GM18520 (cell line): ENCODE measurements at regions not wholly inside any gene's neighbourhood (a gene's known extent, or its start where the extent isn't known, plus 50 kb on each side); places are given as distances from the start of the nearest gene placed in this dataset.

Experiments
- ATAC-seq: cut with Tn5 transposase; IDR thresholded peaks from one replicate; pipeline ENCODE4 v1.9.1; 2021; ENCODE audit not compliant: unreplicated experiment

DNA sequence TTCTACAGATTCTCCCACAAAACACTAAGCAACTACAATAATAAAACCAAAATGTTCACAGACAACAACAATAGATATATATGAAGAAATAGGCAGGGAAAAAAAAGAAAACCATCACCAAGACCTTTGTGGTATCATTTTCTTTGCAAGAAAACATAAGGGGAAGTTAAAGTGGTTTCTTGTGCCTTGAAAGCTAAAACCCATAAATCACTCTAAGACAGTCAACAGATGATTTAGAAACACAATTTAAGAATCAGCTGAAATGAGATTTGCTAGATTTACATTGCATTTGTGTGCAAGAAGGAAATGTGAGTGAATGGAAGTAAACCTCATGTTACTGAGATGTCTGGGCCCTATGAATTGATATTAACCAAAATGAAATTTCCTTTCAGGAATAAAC lies 1265.4 kb upstream of the GJE1 start:
- ATAC-seq, result no peak

DNA sequence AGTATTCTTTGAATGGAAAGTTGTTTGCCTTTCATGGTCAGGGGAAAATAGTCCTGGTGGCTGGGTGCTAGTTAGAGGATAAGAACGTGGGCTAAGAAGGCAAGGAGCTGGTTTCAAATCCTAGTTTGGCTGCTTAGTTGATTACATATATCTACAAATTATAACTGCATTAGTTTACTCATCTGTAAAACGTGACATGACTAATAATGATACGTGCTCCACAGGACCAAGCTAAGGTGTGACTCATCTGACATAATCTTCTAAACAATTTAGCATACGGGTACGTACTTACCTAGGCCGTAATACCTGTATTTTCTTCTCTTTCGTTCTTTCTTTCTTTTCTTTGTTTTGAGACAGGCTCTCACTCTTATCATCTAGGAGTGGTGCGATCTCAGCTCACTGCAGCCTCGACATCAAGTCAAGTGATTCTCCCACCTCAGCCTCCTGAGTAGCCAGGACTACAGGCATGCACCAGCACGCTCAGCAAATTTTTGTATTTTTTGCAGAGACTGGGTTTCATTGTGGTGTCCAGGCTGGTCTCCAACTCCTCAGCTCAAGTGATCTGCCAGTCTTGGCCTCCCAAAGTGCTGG lies 1274.2 kb upstream of the GJE1 start:
- no peak for ATAC-seq

DNA sequence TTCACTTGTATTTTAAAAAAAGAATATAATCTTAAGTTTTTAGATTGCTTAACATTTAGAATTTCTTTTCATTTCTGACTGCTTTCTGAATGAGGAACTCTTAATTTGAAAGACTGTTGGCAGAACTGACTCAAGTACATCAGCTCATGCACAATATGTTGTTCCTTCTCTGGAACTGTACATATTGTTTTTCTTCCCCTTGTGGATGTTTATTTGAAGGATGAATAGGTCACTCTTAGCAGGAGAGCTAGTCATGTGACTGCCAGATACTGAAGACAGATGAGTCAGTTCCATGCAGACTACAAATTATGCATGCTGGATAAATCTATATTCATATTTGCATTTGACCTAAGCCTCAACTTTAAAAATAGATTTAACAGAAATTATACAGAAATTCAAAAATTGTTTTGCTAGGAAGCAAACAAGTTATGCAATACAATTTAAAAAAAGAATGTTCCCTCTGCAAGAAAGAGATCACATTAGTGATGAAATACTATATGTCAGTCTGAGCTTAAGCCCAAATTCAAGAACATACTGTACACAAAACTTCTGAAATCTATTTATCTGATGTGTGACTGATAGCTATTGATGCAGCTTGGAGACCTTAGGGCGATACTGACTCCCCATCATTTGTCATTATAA lies 1274.9 kb upstream of the GJE1 start:
- no peak for ATAC-seq

DNA sequence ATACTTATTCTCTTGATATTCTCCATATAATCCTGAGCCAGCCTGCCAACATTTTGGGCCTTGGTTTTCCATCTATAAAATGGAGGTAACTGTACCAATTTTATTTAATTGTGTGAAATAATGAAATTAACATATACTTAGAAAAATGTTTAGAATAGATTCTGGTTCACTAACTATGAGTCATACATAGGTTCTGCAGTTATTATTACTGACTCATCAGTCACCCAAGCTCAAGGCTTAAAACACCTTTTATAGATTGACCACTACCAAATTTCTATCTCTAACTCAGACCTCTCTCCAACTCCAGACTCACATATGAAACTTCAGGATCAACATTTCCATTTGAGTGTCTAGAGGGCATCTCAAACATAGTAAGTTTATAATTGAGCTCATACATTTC lies 1277.2 kb upstream of the GJE1 start:
- no peak for ATAC-seq

DNA sequence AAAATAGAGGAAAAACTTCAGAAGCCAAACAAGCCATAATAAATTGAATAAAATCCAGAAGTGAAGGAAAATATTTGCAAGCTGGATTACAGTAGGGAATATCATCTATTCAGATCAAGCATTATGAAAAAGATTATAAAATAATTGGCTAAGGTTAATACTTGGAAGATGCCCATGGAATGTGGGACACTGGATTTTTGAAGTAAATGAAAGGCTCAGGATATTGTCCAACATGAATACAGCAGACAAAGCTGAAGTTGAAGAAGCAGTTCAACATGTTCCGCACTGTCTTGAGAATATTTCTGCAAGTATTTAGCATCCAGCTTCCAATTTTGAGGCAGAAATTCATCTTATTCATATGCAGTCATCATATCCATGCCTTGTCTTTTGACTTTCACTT lies 1278.4 kb upstream of the GJE1 start:
- ATAC-seq, result no peak

DNA sequence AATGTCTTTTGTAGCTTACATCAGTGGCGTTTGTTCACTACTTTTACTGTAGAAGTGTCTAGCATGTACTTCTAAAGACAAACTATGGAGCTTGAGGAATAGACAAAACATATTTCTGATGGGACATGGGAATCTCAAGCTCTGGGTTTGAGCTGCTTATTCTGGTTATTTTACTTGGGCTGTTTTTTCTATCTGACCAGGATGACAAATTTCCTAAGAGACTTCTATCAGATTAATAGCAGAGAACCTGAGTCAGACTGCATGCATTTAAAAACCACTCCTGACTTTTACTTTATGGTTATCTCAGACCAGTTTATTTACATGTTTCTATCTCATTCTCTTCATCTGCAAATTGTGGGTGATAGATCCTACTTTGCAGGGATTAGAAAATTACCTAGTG lies 1282.3 kb upstream of the GJE1 start:
- no peak for ATAC-seq

DNA sequence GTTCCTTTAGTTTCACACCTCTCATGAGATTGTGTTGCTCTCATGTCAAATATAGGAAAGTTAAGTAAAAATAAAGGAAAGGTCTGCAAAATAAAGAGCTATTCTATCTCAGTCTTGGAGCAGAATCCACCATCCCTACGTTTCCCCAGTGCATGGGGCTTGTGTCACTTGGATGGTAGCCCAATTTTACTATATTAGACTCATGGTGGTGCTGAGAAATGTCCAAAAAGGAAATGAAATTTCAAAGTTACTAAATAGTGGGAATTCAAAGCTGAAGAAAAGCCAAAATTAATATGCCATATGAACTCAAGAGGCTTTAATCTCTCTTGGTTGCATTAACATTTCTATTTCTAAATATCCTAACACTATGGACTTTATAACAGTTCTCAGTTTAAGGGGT lies 1283.3 kb upstream of the GJE1 start:
- ATAC-seq, result no peak

DNA sequence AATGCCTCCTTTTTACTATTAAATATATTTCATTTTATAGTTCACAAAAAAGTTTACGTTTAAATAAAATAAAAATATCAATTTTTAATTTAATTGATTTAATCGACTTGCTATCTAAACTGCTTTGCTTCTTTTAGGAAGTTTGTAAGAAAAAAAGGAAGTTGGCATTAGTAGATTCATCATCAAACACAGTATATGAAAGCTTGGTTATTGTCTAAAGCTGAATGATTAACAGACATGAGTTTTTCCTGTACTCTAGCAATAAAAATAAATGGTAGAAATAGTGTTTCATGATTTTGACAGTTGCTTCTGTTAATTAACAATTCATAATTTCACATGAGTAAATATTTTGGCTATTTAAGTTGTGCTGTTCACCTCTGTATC lies 1285.5 kb upstream of the GJE1 start:
- ATAC-seq, result no peak

DNA sequence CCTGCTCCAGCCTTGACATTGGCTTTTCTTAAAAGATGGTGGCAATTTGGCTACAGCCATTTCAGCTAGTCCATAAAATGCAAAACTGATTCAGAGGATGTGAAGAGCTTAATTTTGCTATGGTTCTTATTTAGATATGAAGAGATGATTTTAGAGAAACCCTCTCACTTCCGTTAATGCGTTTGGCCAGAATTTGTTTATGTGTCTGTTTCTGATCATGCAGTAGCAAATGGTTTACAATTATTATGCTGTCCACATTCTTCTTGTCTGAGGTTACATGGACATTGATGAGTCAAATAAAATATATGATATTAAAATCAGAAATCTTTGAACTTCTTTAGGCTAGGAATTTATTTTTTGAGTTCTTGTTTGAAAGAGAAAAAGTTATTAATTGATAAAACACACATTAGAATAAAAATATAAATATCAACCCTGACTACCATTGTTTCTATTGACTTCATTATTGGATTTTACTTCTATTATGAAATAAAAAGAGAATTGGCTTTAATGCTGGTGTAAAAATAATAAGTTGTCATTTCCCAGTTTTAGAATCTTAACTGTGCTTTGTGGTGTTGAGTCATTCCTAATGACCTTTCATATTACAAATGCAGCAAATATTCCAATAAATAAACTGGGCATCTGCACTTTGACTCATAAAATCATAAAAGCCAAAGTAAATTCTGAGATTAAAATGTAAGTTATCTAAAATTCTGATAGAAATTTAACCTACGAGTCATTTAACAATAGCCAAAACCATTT lies 1286.0 kb upstream of the GJE1 start:
- ATAC-seq, result no peak

DNA sequence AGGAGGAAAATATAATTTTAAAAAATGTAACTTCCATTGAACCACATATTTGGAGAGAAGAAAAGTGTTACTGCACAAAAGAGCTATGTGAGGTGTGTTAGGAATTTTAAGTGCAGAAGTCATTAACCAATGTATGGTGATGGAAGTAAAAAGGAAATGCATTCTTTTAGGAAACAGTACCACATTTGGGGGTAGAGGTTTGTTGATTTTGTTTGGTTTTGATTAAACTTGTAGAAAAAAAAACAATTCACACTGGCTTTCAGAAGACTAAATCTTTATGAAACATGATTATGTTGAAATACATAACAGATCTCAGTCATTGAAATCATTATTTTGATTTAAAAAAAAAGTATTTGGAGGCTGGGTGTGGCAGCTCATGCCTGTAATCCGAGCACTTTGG lies 1287.0 kb upstream of the GJE1 start:
- ATAC-seq, result no peak

DNA sequence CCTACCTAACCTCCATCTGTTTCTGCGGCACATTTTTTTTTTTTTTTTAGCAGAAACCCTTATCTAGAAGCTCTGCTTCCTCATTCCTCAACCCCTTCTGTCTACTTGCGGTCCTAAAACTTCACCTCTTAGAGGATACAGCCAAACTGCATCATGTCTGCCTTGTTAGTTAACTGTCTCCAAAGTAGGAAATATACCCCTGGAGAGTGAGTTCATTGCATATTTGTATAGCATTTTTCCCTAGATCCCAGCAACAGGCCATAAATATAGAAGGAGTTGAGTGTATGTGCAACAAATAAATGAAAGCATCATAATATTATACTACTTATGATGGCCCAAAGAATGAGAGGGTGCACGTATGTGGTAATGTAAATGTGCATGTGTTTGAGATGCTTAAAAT lies 1288.6 kb upstream of the GJE1 start:
- ATAC-seq, result no peak

DNA sequence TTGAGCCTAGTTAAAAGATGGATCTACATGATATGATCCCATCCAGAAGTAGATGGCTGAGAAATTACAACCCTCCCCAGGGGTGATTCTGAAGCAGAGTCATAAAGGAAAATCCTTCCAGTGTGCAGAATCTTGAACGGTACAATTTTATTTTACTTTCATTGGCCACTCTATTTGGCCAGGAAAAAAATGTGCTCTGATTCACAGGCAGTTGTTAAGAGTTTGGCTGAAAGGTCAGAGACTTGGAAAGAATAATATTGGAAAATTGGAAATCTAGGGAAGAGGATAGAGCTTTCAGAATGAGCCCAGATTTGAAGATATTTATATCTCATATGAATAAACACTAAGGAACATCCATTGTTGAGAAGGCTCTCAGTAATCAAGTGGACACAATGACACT lies 1299.3 kb upstream of the GJE1 start:
- no peak for ATAC-seq

DNA sequence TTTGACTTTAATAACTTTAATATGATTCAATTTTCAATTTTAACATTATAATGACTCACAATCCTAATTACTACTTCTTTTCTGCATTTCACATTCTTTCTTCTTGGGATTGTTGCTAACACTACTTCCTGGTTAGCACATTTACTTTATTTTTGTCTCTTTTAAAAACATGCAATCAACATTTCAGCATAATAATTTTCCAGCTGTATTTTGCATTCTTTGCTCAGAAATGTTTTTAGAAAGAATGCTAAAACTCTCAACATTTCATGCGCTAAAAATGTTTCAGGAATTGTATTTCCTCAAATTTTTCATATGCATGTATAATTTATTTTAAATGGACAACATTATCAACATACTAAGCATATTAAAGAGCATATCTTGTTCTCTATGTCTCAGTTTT lies 1302.1 kb upstream of the GJE1 start:
- no peak for ATAC-seq

DNA sequence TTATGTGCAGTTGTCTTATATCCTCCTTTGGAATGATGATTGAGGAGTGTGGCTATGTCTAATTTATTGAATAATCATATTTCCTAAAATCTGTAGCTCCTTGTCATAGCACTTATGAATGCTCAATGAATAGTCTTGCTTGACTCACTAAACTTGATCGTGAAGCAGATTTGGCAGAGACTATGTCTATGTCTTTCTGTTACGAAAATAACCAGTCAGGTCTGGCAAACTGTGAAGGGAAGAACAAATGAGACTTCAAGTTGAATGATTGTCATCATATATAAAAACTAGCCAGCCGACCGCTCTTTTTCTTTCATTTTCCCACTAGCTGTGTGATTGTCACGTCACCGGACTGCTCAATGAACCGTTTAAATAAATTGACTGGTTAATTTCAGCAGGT lies 1303.9 kb upstream of the GJE1 start:
- ATAC-seq, result no peak

DNA sequence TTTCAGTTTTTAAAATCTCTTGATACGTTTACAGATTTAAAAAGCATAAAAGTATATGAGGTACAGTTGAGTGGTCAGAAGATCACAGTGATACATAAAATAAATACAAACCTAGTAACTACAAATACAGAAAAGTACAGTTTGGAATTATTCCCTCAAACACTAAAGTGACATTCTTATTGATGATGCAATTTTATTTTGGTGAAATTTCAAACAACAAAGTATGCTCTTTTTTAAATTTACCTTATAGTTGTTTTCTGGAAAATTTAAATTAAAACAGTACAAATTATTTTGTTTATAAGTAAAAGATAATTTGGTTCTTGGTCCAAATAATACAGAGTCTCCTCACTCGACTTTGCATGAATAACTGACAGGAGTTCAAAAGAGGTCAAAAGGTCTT lies 1305.1 kb upstream of the GJE1 start:
- no peak for ATAC-seq

DNA sequence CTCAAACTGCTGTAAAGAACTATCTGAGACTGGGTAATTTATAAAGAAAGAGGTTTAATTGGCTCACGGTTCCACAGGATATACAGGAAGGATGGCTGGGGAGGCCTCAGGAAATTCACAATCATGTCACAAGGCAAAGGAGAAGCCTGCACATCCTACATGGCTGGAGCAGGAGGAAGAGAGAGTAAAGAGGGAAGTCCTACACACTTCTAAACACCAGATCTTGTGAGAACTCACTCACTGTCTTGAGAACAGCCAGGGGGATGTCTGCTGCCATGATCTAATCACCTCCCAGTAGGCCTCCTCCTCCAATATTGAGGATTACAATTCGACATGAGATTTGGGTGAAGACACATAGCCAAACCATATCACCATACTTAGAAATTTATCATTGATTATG lies 1307.0 kb upstream of the GJE1 start:
- ATAC-seq, result no peak

DNA sequence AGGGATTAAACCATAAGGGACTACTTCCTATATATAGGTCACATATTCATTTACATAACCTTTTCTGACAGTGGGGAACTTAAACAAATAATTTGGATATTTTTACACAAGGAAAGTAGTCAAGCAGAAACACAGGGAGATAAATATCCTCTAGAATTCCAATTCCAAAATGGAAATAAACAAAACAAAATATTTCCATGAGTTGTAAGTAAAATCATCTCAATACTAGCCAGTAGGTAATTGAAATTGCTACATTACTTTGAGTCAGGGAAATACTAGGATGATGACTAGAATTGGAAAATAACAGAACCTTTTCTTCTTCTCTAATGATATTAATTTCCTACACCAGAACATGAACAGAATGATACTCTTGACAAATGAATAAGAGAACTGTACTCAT lies 1308.1 kb upstream of the GJE1 start:
- ATAC-seq, result no peak

DNA sequence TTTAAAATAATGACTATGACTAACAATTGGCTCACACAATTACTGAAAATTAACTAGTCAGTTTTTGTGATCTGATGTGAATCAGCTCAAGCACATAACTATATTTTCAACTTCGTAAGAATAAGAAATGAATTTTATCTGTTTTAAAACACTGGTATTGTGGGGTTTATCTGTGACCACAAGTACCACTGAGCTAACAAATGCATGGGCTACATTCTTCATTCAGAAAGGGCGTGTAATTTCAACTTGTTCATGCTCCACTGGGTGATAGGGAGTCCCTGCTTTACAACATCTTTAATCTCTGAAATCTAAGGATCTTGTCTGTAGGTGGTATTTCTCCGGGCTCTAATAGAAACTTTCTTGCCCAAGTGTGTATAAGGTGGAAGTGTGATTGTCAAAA lies 1311.5 kb upstream of the GJE1 start:
- no peak for ATAC-seq

DNA sequence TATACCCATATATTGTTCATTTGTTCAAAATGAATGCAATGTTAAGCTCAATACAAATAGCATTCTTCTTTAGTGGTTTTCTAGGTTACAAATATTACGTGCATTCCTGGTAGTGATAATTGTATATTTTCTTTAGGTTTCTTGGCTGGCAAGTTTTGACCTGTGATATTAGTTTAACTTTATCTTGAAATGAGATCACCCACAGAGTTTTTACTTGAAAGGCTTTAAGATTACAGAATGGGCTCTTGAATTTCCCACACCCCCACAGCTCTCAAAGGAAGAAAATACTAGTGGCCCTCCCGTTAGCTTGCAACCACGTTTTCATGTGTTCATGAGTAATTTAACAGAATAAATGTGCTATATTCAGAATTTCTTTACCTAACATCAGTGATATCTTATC lies 1315.5 kb upstream of the GJE1 start:
- no peak for ATAC-seq

DNA sequence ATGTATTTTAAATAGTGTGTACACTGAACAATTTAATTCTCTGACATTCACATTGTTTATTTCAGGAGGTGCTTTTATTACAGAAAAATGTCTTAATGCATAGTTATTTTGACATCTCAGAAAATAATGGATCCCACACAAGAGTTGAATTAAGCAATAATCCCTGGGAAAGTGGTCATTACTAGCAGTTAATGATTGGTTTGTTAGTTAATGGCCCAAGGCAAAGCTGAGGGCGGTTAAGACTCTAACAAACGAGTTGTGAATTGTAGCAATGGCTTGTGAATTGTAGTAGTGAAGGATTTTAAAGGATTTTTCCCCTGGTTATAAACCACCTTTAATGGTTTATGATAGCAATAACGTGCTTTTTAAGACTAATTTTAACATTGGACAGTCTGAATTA lies 1316.0 kb upstream of the GJE1 start:
- ATAC-seq, result no peak

DNA sequence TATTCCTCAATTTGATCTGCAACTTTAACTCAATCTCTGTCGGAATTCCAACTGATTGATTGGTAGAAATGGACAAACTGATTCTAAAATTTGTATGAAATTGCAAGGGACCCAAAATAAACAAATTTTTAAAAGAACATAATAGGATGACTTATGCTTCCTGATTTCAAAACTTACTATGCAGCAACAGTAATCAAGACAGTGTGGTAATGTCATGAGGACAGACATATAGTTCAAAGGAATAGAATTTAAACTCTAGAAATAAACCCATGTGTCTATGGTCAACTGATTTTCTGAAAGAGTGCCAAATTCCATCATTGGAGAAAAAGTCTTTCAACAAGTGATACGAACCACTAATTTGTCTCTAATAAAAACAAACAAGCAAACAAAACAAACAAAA lies 1320.1 kb upstream of the GJE1 start:
- ATAC-seq, result no peak

DNA sequence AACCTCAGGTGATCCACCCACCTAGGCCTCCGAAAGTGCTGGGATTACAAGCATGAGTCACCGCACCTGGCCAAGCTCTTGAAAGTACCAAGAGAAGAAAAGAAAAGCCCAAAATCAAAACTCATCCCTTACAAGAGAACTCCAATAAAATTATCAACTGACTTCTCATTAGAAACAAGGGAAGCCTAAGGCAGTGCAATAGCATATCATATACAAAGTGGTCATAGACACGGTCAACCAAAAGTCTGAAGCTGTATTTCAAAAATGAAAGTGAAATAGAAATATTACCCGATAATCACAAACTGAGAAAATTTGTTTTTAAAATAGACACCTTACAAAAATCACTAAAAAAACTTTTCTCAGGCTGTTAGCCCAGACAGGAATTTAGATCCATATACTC lies 1321.1 kb upstream of the GJE1 start:
- no peak for ATAC-seq

DNA sequence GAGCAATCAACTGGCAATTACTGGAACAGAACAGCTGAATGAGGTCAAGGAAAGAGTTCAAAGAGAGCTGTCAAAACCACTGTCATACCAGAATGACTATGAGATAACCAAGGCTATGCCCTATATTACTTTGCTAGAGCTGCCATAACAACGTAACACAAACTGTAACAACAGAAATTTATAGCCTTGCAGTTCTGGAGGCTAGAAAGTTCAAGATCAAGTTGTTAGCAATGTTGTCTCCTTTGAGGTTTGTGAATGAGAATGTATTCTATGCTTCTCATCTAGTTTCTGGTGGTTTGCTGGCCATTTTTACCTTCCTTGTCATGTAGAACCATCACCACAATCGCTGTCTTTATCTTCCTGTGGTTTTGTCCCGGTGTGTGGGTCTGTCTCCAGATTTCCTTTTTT lies 1323.0 kb upstream of the GJE1 start:
- peak; percentile 99 for ATAC-seq
